K562 (cell line): ENCODE measurements at regions not wholly inside any gene's neighbourhood (a gene's known extent, or its start where the extent isn't known, plus 50 kb on each side); places are given as distances from the start of the nearest gene placed in this dataset.

Experiments
- ATAC-seq: fragments of 200-7000 bp; cut with Tn5 transposase; 3 replicates; pipeline ENCODE4 v1.9.1; 2020; ENCODE audit warnings: moderate library complexity
- BruUV-seq: library from RNA; stranded (reverse); fragments of 400-500 nt; replicated peaks from 2 replicates; lab custom pipeline; 2021; lab: Mats Ljungman, UMichigan
- CTCF ChIA-PET: fragments of 300-600 bp; formaldehyde crosslinking; extraction: SDS; loops from one replicate; lab custom pipeline; 2021; ENCODE audit warnings: low intra/inter-chr PET ratio; lab: Yijun Ruan, JAX
- POLR2A ChIA-PET: fragments of 300-600, 350-650 bp; sonication (Branson Sonifier 250); formaldehyde crosslinking; extraction: SDS; loops from one replicate; lab custom pipeline; 2021; ENCODE audit warnings: antibody characterized with exemption, inconsistent platforms; lab: Yijun Ruan, JAX
- DNase-seq, 4 experiments: peaks; one replicate each; pipeline versions ENCODE4 v3.0.0 to v3.0.0-alpha.2; 2011 to 2018; ENCODE audit warnings: low spot score in 3 of 4, mixed read lengths in 3 of 4; ENCODE audit errors: extremely low read depth in 1 of 4
- FAIRE-seq: peaks from 2 replicates; lab custom pipeline; 2011; peaks lifted over from hg19 to GRCh38; lab: Jason Lieb, UNC
- H2AFZ ChIP-seq: 2 replicates; pipeline ENCODE4 v1.6.0; 2011; ENCODE audit warnings: low read depth, low read length, control low read depth, inconsistent platforms
- H3K27ac ChIP-seq: fragments of 200-600 bp; 3 replicates; pipeline ENCODE4 v1.8.0; 2011; ENCODE audit warnings: low read depth, mild to moderate bottlenecking, control low read depth, inconsistent platforms, low read length, moderate library complexity, mixed read lengths; ENCODE audit errors: extremely low read depth
- H3K27me3 ChIP-seq, 2 experiments: fragments of 300-600 bp in 1 of 2; 2 replicates in 1 of 2; 3 replicates in 1 of 2; pipeline versions ENCODE4 v1.6.0 to v1.8.0; 2011; ENCODE audit warnings: inconsistent platforms in 2 of 2, low read length in 2 of 2, mild to moderate bottlenecking in 1 of 2, mixed read lengths in 1 of 2, moderate library complexity in 1 of 2; ENCODE audit not compliant: control insufficient read depth in 2 of 2, insufficient read depth in 2 of 2
- H3K36me3 ChIP-seq: fragments of 300-600 bp; 3 replicates; pipeline ENCODE4 v1.8.0; 2011; ENCODE audit warnings: mild to moderate bottlenecking, low read length, inconsistent platforms; ENCODE audit not compliant: control insufficient read depth, insufficient read depth
- H3K4me1 ChIP-seq, 2 experiments: fragments of 200-600 bp in 1 of 2; replicated peaks in 1 of 2; 2 replicates in 1 of 2; 3 replicates in 1 of 2; pipeline versions ENCODE4 v1.5.1 to v1.8.0; 2011; ENCODE audit warnings: inconsistent platforms in 2 of 2, low read length in 2 of 2, mild to moderate bottlenecking in 1 of 2, mixed read lengths in 1 of 2, moderate library complexity in 1 of 2; ENCODE audit not compliant: control insufficient read depth in 2 of 2, insufficient read depth in 2 of 2
- H3K4me2 ChIP-seq: 2 replicates; pipeline ENCODE4 v1.6.1; 2011; ENCODE audit warnings: low read length, control low read depth, inconsistent platforms, mixed read lengths; ENCODE audit not compliant: insufficient read depth
- H3K4me3 ChIP-seq: fragments of 200-600 bp; sonication (generic), shearing (Covaris generic); 2 replicates; pipeline ENCODE4 v1.5.1; 2016; ENCODE audit warnings: control low read depth, inconsistent platforms
- H3K79me2 ChIP-seq: fragments of 200-600 bp; 3 replicates; pipeline ENCODE4 v1.8.0; 2011; ENCODE audit warnings: low read length, inconsistent platforms; ENCODE audit not compliant: control insufficient read depth, insufficient read depth
- H3K9ac ChIP-seq, 2 experiments: 2 replicates each; pipeline versions ENCODE4 v1.6.0 to v1.6.1; 2011; ENCODE audit warnings: low read depth in 2 of 2, low read length in 2 of 2, control low read depth in 1 of 2, inconsistent platforms in 1 of 2, mild to moderate bottlenecking in 1 of 2, mixed read lengths in 1 of 2; ENCODE audit not compliant: insufficient read depth in 1 of 2
- H3K9me1 ChIP-seq: one replicate; pipeline ENCODE4 v1.6.0; 2011; ENCODE audit warnings: inconsistent platforms, mild to moderate bottlenecking, low read length, moderate library complexity; ENCODE audit not compliant: control insufficient read depth, insufficient read depth
- H3K9me3 ChIP-seq: replicated peaks from 2 replicates; pipeline ENCODE4 v1.5.1; 2011; ENCODE audit warnings: low read depth, low read length, inconsistent platforms; ENCODE audit not compliant: control insufficient read depth, insufficient read depth
- H4K20me1 ChIP-seq: replicated peaks from 2 replicates; pipeline ENCODE4 v1.6.1; 2011; ENCODE audit warnings: low read length, inconsistent platforms, mixed read lengths; ENCODE audit not compliant: control insufficient read depth, insufficient read depth
- EHMT2 ChIP-seq: fragments of 450-650 bp; IDR thresholded peaks from 2 replicates; pipeline ENCODE4 v1.6.1; 2018; ENCODE audit warnings: antibody characterized with exemption
- FIP1L1 ChIP-seq: fragments of 200-400 bp; formaldehyde crosslinking; IDR thresholded peaks from 2 replicates; pipeline ENCODE4 v1.6.1; 2018; ENCODE audit warnings: mild to moderate bottlenecking, low read depth, low read length; ENCODE audit not compliant: poor library complexity, severe bottlenecking
- GATA2 ChIP-seq: sonication (generic); formaldehyde crosslinking; IDR thresholded peaks from 2 replicates; pipeline ENCODE4 v1.4.0; 2020; ENCODE audit warnings: mild to moderate bottlenecking, missing genetic modification reagents
- GTF2A2 ChIP-seq: IDR thresholded peaks from 2 replicates; pipeline ENCODE4 v1.6.1; 2016; ENCODE audit warnings: mild to moderate bottlenecking, missing genetic modification characterization, missing compliant biosample characterization
- SAFB2 ChIP-seq: fragments of 200-400 bp; formaldehyde crosslinking; IDR thresholded peaks from 2 replicates; pipeline ENCODE4 v1.6.1; 2018; ENCODE audit warnings: borderline replicate concordance, low read length, low read depth, moderate library complexity; ENCODE audit not compliant: severe bottlenecking
- TEAD4 ChIP-seq, 2 experiments: sonication (generic) in 1 of 2; formaldehyde crosslinking in 1 of 2; IDR thresholded peaks; 2 replicates each; pipeline versions ENCODE4 v1.6.1 to v1.8.0; 2012 to 2022; ENCODE audit warnings: borderline replicate concordance in 1 of 2, inconsistent platforms in 1 of 2, low read length in 1 of 2, mild to moderate bottlenecking in 1 of 2, missing genetic modification reagents in 1 of 2
- ZNF239 ChIP-seq: fragments of 250-450 bp; sonication (Bioruptor Pico); IDR thresholded peaks from 2 replicates; pipeline ENCODE4 v1.4.0; 2020; ENCODE audit warnings: mild to moderate bottlenecking
- ZNF436 ChIP-seq: fragments of 250-450, 450-650 bp; sonication (Bioruptor Pico); formaldehyde crosslinking; IDR thresholded peaks from 2 replicates; pipeline ENCODE4 v1.7.0; 2020; ENCODE audit warnings: mild to moderate bottlenecking
- WGBS: fragments of 100-300 bp; shearing (Covaris generic); methylation state at CpG from one replicate; pipeline ENCODE4 v1.1.6; 2016; ENCODE audit warnings: low coverage, mixed read lengths; ENCODE audit not compliant: insufficient coverage; ENCODE audit errors: missing lambda C conversion rate; 5-methylcytosine and 5-hydroxymethylcytosine counted together
- in situ Hi-C: fragments of 300-500 bp; cut with MboI; formaldehyde crosslinking; loops from 4 replicates; pipeline ENCODE4 v1.15.0; 2018; ENCODE audit warnings: inconsistent platforms, mixed read lengths
- intact Hi-C: fragments of 100-400 bp; cut with micrococcal nuclease; formaldehyde crosslinking; loops from 2 replicates; pipeline ENCODE4 v1.14.2; 2022
- TF ChIP-seq, protein P1 (sequence below): fragments of 450-650 bp; IDR thresholded peaks from 2 replicates; pipeline ENCODE4 v1.6.1; 2016; ENCODE audit warnings: missing biosample characterization, missing genetic modification characterization
- TF ChIP-seq, protein P2 (sequence below): sonication (generic); formaldehyde crosslinking; IDR thresholded peaks from 2 replicates; pipeline ENCODE4 v1.4.0; 2020; ENCODE audit warnings: mild to moderate bottlenecking, missing genetic modification reagents
- TF ChIP-seq, protein P3 (sequence below): fragments of 250-450 bp; sonication (Bioruptor Pico); IDR thresholded peaks from 2 replicates; pipeline ENCODE4 v1.8.0; 2022; ENCODE audit warnings: moderate library complexity, mild to moderate bottlenecking, inconsistent platforms

DNA sequence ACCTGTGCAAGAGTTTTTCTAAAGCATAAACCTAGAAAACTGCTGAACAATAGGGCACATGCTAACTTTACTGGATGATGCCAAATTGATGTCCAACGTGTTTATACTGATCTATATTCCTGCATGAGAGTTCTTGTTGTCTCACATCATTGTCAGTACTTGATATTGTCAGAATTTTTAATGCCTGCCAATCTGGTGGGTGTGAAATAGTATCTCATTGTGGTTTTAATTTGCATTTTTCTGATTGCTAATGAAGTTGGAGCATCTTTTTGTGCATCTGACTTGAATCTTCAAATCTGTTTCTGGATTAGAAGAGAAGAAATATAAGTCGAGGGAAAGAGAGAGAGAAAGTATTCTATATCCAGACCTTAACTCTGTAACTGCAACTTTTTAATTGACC is 309.8 kb upstream of the KIAA1217 start:
- H3K27me3 ChIP-seq = no peaks in the 10 kb centered on the region
- H3K9ac ChIP-seq = no peak overlapping the region
- intact Hi-C loops (no loop called here), in situ Hi-C loops (no loop called here)
- 0% methylated on average over 2 of the region's 2 CpGs for WGBS
- DNase-seq = no peak
- H4K20me1 ChIP-seq = no peaks in the 10 kb centered on the region
- H3K79me2 ChIP-seq = no peaks in the 10 kb centered on the region
- no peak for ATAC-seq
- ChIA-PET CTCF (no interaction called here), POLR2A (no interaction called here)
- no peaks in the 10 kb centered on the region for H3K9me1 ChIP-seq
- no TSS peak for BruUV-seq
- no peak overlapping the region for H3K4me2 ChIP-seq
- H3K27ac ChIP-seq = no peak overlapping the region
- H3K9me3 ChIP-seq = no peaks in the 10 kb centered on the region; the same call in 1 of the 2 replicates
- no peak overlapping the region for H2AFZ ChIP-seq
- H3K36me3 ChIP-seq = no peaks in the 10 kb centered on the region
- H3K4me1 ChIP-seq = no peaks in the 10 kb centered on the region
- H3K4me3 ChIP-seq = no peak overlapping the region
- FAIRE-seq = no peak
- no peak for TF ChIP-seq ZNF239 (CRISPR knock-in tag)
- TF ChIP-seq SAFB2 = no peak
- TF ChIP-seq, protein P1, sequence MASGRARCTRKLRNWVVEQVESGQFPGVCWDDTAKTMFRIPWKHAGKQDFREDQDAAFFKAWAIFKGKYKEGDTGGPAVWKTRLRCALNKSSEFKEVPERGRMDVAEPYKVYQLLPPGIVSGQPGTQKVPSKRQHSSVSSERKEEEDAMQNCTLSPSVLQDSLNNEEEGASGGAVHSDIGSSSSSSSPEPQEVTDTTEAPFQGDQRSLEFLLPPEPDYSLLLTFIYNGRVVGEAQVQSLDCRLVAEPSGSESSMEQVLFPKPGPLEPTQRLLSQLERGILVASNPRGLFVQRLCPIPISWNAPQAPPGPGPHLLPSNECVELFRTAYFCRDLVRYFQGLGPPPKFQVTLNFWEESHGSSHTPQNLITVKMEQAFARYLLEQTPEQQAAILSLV (tag) = no peak
- no peak for TF ChIP-seq GATA2 (CRISPR knock-in tag)
- TF ChIP-seq TEAD4 (IDR thresholded peaks at IDR 0.05; ENCODE audit: low read length) = no peak
- no peak for TF ChIP-seq TEAD4 (CRISPR knock-in tag; IDR thresholded peaks at IDR 0.05; ENCODE audit: borderline replicate concordance)
- TF ChIP-seq GTF2A2 (tag) = no peak
- no peak for TF ChIP-seq FIP1L1
- no peak for TF ChIP-seq ZNF436 (CRISPR knock-in tag)
- TF ChIP-seq, protein P2, sequence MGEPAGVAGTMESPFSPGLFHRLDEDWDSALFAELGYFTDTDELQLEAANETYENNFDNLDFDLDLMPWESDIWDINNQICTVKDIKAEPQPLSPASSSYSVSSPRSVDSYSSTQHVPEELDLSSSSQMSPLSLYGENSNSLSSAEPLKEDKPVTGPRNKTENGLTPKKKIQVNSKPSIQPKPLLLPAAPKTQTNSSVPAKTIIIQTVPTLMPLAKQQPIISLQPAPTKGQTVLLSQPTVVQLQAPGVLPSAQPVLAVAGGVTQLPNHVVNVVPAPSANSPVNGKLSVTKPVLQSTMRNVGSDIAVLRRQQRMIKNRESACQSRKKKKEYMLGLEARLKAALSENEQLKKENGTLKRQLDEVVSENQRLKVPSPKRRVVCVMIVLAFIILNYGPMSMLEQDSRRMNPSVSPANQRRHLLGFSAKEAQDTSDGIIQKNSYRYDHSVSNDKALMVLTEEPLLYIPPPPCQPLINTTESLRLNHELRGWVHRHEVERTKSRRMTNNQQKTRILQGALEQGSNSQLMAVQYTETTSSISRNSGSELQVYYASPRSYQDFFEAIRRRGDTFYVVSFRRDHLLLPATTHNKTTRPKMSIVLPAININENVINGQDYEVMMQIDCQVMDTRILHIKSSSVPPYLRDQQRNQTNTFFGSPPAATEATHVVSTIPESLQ (CRISPR knock-in tag) = no peak
- TF ChIP-seq, protein P3, sequence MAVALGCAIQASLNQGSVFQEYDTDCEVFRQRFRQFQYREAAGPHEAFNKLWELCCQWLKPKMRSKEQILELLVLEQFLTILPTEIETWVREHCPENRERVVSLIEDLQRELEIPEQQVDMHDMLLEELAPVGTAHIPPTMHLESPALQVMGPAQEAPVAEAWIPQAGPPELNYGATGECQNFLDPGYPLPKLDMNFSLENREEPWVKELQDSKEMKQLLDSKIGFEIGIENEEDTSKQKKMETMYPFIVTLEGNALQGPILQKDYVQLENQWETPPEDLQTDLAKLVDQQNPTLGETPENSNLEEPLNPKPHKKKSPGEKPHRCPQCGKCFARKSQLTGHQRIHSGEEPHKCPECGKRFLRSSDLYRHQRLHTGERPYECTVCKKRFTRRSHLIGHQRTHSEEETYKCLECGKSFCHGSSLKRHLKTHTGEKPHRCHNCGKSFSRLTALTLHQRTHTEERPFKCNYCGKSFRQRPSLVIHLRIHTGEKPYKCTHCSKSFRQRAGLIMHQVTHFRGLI = no peak
- TF ChIP-seq EHMT2 = no peak
- TF ChIP-seq, all 486 proteins: peak for 0
